ENCODE measurements at regions not wholly inside any gene's neighbourhood (a gene's known extent, or its start where the extent isn't known, plus 50 kb on each side); places are given as distances from the start of the nearest gene placed in this dataset.

DNA sequence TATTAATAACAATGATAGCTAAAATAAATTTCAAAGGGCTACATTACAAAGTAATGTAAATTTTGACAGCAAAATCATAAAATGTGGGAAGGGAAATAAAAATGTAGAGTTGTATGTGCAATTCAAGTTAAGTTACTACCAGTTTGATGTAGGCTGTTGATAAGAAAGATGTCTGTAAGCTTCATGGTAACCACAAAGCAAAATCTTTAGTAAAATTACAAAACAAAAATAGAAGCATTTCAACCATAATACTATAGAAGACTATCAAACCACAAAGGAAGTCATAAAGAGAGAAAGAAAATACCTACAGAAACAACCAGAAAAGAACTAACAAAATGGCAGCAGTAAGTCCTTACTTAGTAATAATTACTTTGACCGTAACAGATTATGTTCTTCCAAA is 99.1 kb downstream of the C7orf25 start:
- DNase-seq (no peak), ATAC-seq (ENCODE audit: insufficient read depth, low read depth) (peak; percentile 72)
- Histone ChIP-seq H3K9ac (ENCODE audit: low read depth, low read length) (no peak overlapping the region), H2AFZ (ENCODE audit: low read depth, low read length) (no peak overlapping the region), H4K20me1 (ENCODE audit: insufficient read depth, low read length) (no peaks in the 10 kb centered on the region), H3K4me2 (ENCODE audit: insufficient read depth, low read length) (no peak overlapping the region), H3K4me1 (ENCODE audit: insufficient read depth, low read length) (peaks cover 19% of the 10 kb centered on the region), H3K79me2 (ENCODE audit: insufficient read depth, low read length) (no peaks in the 10 kb centered on the region), H3K27me3 (ENCODE audit: insufficient read depth, low read length, poor library complexity) (no peaks in the 10 kb centered on the region), H3K9me3 (ENCODE audit: insufficient read depth, low read length, severe bottlenecking) (no peaks in the 10 kb centered on the region), H3K4me3 (ENCODE audit: low read depth in 1 of 2, low read length in 2 of 2) (no peak overlapping the region), H3K27ac (ENCODE audit: low read length) (no peak overlapping the region), H3K36me3 (ENCODE audit: insufficient read depth, low read length) (no peaks in the 10 kb centered on the region)
- TF ChIP-seq EZH2 (IDR thresholded peaks at IDR 0.05; ENCODE audit: borderline replicate concordance, low read depth, low read length, severe bottlenecking): no peak
- TF ChIP-seq, protein P1, sequence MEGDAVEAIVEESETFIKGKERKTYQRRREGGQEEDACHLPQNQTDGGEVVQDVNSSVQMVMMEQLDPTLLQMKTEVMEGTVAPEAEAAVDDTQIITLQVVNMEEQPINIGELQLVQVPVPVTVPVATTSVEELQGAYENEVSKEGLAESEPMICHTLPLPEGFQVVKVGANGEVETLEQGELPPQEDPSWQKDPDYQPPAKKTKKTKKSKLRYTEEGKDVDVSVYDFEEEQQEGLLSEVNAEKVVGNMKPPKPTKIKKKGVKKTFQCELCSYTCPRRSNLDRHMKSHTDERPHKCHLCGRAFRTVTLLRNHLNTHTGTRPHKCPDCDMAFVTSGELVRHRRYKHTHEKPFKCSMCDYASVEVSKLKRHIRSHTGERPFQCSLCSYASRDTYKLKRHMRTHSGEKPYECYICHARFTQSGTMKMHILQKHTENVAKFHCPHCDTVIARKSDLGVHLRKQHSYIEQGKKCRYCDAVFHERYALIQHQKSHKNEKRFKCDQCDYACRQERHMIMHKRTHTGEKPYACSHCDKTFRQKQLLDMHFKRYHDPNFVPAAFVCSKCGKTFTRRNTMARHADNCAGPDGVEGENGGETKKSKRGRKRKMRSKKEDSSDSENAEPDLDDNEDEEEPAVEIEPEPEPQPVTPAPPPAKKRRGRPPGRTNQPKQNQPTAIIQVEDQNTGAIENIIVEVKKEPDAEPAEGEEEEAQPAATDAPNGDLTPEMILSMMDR (IDR thresholded peaks at IDR 0.05; ENCODE audit: borderline replicate concordance, extremely low read depth, low read length, poor library complexity, severe bottlenecking): no peak

DNA sequence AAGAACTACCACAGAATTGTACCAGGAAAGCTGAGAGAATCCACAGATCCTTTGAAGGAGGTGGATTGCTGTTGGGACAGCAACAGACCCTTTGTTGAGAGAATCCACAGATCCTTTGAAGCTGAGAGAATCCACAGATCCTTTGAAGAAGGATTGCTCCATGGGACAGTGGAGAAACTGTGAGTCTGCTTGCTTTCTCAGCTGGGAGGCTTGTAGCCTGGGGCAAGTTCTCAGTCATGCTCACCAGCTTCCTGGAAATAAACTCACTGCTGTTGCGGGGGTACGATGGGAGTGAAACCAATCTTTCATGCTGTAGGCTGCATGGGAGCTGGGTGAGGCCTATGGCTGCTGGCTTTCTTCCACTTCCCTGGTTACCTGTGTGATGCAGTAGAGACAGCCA is 106.3 kb downstream of the C7orf25 start:
- H3K79me2 ChIP-seq (ENCODE audit: insufficient read depth, low read length): no peaks in the 10 kb centered on the region
- no peak overlapping the region for H3K9ac ChIP-seq (ENCODE audit: low read depth, low read length)
- H2AFZ ChIP-seq (ENCODE audit: low read depth, low read length): no peak overlapping the region
- no peaks in the 10 kb centered on the region for H3K9me3 ChIP-seq (ENCODE audit: insufficient read depth, low read length, severe bottlenecking)
- H4K20me1 ChIP-seq (ENCODE audit: insufficient read depth, low read length): no peaks in the 10 kb centered on the region
- DNase-seq (no peak), ATAC-seq (ENCODE audit: insufficient read depth, low read depth) (no peak)
- H3K4me3 ChIP-seq (ENCODE audit: low read depth in 1 of 2, low read length in 2 of 2): no peak overlapping the region
- no peak overlapping the region for H3K27ac ChIP-seq (ENCODE audit: low read length)
- TF ChIP-seq, protein P1 (IDR thresholded peaks at IDR 0.05; ENCODE audit: borderline replicate concordance, extremely low read depth, low read length, poor library complexity, severe bottlenecking): no peak
- no peak for TF ChIP-seq EZH2 (IDR thresholded peaks at IDR 0.05; ENCODE audit: borderline replicate concordance, low read depth, low read length, severe bottlenecking)
- no peak overlapping the region for H3K4me2 ChIP-seq (ENCODE audit: insufficient read depth, low read length)
- H3K27me3 ChIP-seq (ENCODE audit: insufficient read depth, low read length, poor library complexity): no peaks in the 10 kb centered on the region
- H3K4me1 ChIP-seq (ENCODE audit: insufficient read depth, low read length): no peaks in the 10 kb centered on the region
- no peaks in the 10 kb centered on the region for H3K36me3 ChIP-seq (ENCODE audit: insufficient read depth, low read length)

DNA sequence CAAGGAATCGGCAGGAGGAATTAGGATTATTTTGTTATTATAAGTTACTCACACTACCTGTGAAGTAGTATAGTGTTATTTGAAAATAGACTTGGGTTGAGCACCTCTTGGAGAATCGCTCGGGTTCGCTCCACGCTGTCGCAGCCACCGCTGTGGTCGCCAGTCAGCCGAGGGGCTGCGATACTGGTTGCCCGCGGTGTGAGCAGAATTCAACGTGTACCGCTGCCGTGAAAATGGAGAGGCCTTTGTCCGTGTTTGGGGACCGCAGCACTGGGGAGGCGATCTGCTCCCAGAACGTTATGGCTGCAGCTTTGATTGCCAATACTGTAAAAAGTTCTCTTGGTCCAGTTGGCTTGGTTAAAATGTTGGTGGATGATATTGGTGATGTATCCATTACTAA is 117.2 kb downstream of the C7orf25 start:
- H3K79me2 ChIP-seq (ENCODE audit: insufficient read depth, low read length): no peaks in the 10 kb centered on the region
- ATAC-seq (ENCODE audit: insufficient read depth, low read depth): no peak

More for the DNA sequence above, 117.2 kb downstream of the C7orf25 start:
- Histone ChIP-seq H3K4me3 (ENCODE audit: low read depth in 1 of 2, low read length in 2 of 2) (no peak overlapping the region), H3K9ac (ENCODE audit: low read depth, low read length) (no peak overlapping the region), H4K20me1 (ENCODE audit: insufficient read depth, low read length) (no peaks in the 10 kb centered on the region), H3K4me2 (ENCODE audit: insufficient read depth, low read length) (no peak overlapping the region), H3K4me1 (ENCODE audit: insufficient read depth, low read length) (peaks cover 12% of the 10 kb centered on the region), H3K27ac (ENCODE audit: low read length) (no peak overlapping the region), H3K27me3 (ENCODE audit: insufficient read depth, low read length, poor library complexity) (no peaks in the 10 kb centered on the region), H3K9me3 (ENCODE audit: insufficient read depth, low read length, severe bottlenecking) (no peaks in the 10 kb centered on the region), H2AFZ (ENCODE audit: low read depth, low read length) (no peak overlapping the region), H3K36me3 (ENCODE audit: insufficient read depth, low read length) (no peaks in the 10 kb centered on the region)
- TF ChIP-seq EZH2 (IDR thresholded peaks at IDR 0.05; ENCODE audit: borderline replicate concordance, low read depth, low read length, severe bottlenecking): no peak
- TF ChIP-seq, protein P1 (IDR thresholded peaks at IDR 0.05; ENCODE audit: borderline replicate concordance, extremely low read depth, low read length, poor library complexity, severe bottlenecking): no peak
- DNase-seq: no peak

Data from DND-41 (cell line).